NCI-H82 treated with DMSO at 0.1 percent for 48 hours (cell line): ENCODE measurements at regions not wholly inside any gene's neighbourhood (a gene's known extent, or its start where the extent isn't known, plus 50 kb on each side); places are given as distances from the start of the nearest gene placed in this dataset.

Experiments used
- DNase-seq: peaks from one replicate; lab custom pipeline; 2025; ENCODE audit not compliant: unreplicated experiment; lab: John Stamatoyannopoulos, UW

DNA sequence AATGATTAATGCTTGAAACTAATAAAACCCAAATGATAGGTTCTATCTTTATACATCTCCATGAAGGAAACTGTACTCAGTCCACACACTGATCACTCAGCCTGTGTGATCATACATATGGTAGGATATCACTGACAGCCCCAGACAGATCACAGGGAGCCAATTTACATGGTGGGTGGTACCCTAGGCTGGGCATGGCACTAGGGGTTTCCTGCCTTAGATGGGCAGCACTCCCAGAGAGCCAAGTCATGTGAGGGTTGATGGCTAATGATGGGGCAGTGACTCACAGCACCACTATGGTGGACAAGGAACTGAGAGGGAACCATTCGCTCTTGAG is 89.6 kb upstream of the PTPRR start:
- no peak for DNase-seq

DNA sequence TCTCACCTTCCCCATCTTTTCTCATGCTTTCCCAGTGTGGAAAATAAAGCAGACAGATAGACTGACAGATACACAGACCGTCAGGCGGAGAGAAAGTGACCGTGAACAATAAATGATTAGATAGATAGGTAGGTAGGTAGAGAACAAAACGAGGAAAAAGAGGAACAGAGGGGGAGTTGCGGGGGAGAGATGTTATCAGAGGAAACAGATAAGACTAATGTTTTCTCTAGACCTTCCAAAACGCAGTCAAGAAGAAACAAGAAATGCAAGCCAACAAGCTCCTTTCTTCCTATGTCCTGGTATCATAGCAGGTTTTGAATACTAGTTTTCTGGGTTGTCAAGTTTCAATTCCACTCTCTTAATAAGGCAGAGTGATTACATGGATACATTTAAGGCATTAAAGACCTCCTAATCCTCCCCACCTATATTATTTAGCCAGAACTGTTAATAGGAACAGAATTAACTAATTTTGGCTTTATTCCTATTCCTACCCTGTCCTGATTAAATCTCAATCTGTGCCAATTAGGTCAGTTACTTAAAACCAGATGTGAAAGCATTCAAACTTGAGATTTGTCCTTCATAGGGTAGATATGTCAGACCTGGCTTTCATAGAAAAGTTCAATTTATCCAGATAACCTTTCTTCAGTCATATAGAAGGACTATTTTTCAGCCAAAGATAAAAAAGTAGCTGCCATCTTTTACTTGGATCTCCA is 89.0 kb upstream of the PTPRR start:
- no peak for DNase-seq

DNA sequence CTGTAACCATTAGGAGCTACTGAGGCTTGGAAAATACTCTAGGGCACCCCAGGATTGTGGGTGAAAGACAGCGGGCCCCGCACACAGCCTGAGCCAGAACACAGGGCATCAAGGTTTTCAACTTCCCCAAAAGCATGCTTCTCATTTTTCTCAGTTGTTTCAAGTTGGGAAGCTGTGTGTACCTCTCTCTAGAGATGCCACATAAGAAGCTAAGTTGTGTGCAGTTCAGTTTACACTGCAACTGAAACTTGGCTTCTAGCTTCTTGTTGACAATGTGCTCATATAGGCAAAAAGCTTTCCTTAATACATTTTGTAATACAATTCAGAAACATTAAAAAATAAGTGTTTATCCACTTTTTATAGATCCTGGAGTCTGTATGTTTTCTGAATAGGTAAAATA is 88.1 kb upstream of the PTPRR start:
- DNase-seq, result no peak

DNA sequence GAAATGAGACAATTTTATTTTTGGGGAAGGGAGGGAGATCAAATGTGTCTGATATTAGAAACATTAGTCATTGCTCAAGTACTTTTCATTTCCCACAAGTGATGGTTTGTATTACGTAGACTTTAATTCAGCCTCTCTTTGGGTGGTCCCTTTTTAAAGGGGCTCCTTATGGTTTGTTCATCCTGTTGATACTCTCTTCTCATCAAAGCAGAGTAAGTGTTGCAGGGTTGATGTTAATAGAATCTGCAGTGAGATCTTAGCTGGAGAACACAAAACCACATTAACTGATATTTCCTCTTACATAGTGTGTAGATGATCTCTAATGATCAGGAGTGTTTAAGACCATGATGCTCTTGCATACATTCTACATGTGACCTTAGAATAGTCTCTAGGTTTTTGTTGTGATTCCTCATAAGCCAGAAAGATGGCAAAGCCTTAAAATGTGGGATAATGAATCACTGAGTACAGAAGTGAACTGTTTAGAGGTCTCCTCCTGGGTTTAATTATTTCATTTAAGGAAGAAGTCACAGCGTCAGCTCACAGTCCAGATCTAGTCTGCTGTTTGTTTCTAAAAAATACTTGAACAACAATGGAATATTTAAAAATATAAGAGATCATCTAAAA is 87.4 kb upstream of the PTPRR start:
- no peak for DNase-seq

DNA sequence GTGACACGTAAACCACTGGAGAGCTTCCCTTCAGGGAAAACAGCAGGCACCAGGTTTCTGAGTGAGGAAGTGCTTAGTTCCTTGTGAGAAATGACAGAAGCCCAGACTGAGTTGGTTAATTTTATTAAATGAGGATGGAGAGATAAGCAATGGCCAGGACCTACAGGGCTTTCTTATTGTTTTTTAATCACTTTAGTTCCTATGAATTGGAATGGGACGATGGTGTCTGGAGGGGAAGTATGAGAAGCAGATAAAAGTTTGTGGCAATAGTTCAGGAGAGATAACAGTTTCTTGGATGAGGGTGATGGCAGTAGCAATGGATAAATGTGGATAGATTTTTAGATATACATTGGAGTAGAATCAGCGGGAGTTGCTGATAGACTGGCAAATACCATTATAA is 86.5 kb upstream of the PTPRR start:
- DNase-seq, result no peak

DNA sequence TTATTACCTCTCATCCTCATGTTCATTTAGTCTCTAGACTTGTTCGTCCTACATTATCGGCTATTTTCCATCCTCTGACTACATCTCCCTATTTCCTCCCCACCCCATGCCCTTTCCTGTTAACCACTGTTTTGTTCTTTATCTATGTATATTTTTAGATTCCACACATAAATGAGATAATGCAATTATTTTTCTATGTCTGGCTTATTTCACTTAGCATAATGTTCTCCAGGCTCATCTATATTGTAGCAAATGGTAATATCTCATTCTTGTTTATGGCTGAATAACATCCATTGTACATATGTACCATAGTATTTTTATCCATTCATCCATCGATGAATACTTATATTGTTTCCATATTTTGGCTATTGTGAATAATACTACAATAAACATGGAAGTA is 84.6 kb upstream of the PTPRR start:
- DNase-seq, result no peak

DNA sequence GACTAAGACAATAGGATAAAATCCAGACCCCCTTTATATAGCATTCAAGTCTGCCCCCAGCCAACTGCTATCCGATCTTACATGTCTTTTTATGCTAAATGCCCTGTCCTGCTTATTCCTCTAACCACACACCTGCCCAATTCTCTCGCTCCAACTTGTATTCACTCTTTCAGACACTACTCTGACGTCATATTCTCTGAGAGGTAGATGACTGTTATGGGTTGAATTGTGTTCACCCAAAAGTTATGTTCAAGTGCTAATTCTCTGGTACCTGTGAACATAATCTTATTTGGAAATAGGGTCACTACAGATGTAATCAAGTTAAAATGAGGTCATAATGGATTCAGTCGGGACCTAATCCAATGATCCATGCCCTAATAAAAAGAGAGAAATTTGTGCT is 84.0 kb upstream of the PTPRR start:
- no peak for DNase-seq

DNA sequence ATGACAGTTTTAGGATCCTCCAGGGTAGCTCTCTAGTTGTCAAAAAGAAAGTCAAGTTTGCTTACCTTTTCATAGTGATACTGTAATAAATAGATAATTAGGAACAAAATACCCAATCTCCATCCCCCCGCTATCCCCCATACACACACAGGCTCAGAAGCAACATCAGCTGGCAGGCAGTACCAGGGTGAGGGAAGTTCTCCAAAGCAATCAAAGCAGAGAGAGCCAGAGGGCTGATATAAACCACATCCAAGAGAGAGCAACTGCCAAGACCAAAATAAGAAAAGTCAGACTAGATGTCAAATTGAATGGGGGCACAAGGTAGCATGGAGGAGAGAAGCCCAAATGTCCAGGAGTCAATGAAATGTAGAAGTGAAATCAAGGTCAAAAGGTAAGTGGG is 80.2 kb upstream of the PTPRR start:
- no peak for DNase-seq

DNA sequence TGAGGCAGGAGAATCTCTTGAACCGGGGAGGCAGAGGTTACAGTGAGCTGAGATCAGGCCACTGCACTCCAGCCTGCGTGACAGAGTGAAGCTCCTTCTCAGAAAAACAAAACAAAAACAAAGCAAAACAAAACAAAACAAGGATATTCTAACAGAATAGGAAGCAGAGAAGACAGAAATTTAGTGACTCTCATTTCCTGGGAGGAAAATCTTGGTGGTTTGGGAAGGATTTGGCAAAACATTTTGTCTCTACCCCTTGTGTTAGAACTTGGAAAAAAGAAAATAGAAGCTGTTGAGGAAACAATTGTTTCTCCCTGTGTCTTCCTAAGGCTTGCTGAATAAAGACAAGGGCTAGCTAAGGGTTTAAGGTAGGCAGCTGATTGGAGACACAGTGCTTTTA is 79.7 kb upstream of the PTPRR start:
- DNase-seq, result no peak

DNA sequence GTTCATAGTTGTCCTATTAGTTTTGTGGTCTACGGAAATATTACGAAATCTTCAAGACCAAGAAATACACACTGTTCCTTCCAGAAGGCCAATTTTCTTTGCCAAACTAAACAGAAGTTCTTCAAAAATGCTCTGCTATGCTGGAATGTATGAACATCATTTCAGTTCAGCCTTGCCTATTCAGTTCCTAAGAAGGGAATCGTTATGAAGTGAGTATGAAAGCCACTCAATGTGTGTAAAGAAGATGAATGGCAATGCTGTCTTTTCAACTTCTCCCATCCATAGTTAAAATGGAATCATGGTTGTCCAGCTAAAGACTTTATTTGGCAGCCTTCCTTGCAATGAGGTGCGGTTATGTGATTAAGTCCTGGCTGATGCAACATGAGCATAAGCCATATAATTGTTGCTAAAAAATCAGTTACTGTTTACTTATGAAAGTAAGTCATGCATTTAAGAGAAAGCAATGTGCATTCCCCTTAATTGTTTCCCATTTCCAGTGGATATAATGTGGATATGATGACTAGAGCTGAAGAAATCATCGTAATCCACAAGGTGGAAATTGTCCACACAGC is 73.8 kb upstream of the PTPRR start:
- DNase-seq, result no peak

DNA sequence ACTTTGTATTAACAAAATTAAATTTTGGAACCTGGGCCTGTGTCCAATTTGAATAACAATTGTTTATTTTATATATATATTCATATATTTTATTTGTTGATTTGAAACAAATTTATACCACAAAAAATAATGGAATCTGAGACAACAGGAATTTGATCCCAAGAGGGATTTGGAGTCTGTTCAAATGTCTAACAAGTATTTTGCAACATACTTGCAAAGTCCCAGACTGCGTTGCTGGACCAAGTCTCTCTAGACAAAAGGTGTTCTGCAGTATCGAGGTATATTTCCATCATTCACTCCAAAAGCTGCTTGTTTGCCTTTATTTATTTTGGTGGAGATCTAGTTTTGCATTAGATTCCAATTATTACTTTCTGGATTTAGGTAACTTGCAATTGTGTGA is 68.7 kb upstream of the PTPRR start:
- no peak for DNase-seq

DNA sequence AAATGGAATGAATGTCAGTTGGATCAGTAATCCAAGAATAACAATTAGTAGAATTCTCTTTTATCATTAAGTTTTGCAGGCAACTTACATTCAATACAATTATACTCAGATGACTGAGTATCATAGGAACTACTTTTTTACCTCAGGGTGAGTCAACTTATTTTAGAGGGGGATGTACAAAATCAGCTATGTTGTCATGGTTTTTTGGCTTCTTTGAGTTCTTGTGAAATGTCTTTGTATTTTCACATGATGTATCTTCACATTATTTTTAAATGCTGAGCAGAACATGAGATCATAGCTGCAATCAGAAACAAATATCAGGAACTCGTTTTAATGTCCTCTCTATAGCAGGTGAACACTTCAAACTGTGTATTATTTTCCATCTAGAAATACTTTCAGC is 65.3 kb upstream of the PTPRR start:
- no peak for DNase-seq

DNA sequence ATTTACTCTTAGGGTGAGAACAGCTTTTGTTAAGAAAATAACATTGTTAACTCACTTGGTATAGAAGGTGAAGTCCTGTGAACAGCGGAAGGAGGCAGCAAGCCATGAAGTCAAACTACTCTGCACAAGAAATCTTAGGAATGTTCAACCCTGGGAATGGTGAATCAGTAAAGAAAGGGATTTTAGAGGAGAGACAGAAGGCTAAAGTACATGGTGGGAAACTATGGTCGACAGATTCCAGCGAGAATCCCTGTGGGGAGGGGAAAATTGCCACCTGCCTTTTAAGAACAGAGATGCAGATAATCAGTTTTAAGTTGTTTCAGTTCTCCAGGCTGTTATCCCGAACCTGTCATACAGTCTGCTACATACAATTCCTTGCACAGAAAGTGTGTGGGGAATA is 63.2 kb upstream of the PTPRR start:
- no peak for DNase-seq

DNA sequence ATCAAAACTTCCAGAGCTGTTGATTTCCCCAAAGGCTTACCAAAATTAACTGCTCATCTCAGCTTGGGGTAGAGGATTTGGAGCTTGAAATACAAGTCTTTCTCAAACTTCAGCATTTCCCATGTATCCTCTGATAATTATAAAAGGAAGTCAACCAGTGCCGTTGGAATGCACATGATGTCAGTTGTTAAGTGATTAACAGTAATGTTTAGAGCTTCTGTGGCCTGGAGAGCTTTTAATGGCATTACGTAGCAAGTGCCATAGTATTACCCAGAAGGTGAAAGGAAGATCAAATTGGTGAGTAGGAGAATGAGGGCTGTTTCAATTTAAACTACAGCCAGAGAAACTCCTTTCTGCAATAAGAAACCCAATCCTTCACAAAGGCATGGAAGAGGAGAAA is 62.5 kb upstream of the PTPRR start:
- no peak for DNase-seq

DNA sequence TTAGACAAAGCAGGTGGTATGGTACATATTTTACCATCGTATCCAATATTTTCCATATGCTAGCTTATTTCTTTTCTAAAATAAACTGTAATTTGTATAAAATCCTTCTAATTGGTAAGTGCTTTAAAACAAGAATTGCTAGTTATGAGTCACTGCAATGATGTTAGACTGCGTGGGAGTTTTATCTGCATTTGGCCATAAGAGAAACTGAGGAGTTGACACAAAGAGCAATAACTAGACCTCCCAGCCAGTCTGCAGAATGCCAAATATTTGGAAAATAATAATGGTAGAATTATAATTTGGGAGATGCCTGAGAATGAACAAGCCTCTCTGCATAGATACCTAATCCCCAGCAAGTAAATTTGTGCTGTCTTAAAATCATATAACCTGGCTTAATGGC is 61.7 kb upstream of the PTPRR start:
- no peak for DNase-seq

DNA sequence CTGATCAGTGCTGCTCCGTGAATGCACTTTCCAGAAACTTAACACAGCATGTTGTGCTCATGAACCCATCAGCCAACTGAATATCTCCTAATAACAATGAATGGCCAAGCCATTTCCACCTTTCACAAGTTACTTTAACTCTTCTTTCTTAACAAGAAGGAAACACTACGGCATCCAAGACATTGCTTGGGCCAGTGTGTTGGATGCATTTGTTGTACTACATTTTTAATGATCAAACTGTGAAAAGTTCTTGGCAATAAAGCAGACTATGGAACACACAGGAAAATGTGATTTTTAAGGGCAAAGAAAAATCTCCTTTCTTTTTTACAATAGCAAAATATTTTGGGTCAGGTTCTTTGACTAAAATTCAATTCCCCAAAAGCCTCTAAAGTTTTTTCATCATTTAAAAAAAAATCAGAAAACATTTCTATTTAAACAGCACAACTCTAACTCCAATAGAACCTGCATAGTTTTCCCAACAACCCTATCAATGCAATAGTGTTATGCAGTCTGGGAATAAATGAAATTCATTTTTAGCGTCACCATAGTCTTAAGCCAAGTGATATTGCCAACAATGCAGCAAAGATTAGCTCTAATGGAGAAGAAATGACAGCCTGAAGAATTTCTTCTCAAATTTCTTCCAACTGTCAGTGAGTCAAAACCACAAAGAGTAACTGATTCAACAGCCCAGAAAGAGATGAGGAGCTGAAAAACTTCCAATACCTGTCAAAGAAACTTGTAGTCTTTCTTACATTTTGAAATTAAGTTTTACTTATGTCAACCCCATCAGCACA is 50.7 kb upstream of the PTPRR start:
- no peak for DNase-seq
